Activated CD4-positive, alpha-beta T cell treated with anti-CD3 and anti-CD28 coated beads for 1 hour (primary cell): ENCODE measurements at regions not wholly inside any gene's neighbourhood (a gene's known extent, or its start where the extent isn't known, plus 50 kb on each side); places are given as distances from the start of the nearest gene placed in this dataset.
"Not testable (repeated sequence)": the region's sequence is repeated elsewhere in the genome, so short reads cannot be mapped to it uniquely, and the experiment has no call there.

ENCODE experiments used
- DNase-seq: peaks from one replicate; pipeline ENCODE4 v3.0.0-alpha.2; 2020

DNA sequence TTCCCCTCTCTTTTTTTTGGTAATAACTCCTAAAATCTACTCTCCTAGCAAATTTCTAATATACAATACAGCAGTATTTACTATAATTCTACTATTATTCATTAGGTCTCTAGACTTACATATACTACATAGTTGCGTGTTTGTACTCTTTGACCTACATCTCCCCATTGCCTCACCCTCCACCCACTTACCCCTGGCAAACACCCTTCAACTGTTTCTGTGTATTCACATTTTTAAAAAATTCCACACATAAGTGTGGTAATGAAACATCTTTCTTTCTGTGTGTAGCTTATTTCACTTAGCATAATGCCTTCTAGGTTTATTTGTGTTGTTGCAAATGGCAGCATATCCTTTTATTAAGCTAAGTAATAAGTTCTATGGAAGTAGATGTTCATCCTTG lies 336.0 kb downstream of the CCDC85A start:
- no peak for DNase-seq

GRCh38 chr2:56522605-56523089 lies 338.9 kb downstream of the CCDC85A start:
- DNase-seq: no peak

DNA sequence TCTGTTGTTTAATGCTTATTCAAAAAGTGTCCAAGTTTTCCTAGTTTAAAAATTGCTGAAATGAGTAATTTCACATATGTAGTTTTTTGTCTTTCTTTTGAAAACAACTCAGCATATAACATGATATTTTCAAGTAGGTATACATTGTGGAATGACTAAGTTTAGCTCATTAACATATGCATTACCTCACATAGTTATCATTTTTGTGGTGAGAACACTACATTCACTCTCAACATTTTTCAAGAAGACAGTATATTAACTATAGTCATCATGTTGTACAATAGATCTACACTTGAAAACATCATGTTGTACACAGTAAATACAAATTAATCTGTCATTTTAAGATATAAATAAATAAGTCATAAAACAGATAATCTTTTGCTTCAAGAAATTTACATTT lies 340.0 kb downstream of the CCDC85A start:
- no peak for DNase-seq

- no peak for DNase-seq
These were observed 348.1 kb downstream of the CCDC85A start for GRCh38 chr2:56531668-56532420.

DNA sequence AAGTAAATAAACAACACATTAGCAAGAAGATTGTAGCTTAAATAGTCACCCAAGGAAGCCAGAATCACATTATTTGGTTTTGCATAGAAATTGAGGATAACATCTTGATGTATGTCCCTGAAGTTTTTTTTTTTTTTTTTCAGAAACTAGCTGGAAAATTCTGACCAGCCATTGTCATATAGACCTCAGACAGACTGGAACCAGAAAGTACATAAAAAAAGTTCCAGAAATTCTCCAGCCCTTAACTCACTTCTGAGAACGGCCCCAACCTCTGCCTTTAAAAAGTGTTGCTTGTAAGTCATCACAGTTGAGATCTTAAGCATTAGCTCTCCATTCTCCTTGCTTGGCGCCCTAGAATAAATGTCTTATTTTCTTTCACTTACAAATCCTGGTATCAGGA lies 350.5 kb downstream of the CCDC85A start:
- DNase-seq: no peak

GRCh38 chr2:56537756-56538155 lies 354.0 kb downstream of the CCDC85A start:
- DNase-seq: no peak

DNA sequence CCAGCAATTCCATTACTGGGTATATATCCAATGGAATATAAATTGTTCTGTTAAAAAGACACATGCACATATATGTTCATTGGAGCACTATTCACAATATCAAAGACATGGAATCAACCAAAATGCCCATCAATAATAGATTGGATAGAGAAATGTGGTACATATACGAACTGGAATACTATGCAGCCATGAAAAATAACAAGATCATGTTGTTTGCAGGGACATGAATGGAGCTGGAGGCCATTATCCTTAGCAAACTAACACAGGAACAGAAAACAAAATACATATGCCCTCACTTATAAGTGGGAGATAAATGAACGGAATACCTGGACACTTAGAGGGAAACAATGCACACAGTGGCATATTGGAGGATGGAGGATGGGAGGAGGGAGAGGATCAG lies 355.8 kb downstream of the CCDC85A start:
- DNase-seq: no peak

DNA sequence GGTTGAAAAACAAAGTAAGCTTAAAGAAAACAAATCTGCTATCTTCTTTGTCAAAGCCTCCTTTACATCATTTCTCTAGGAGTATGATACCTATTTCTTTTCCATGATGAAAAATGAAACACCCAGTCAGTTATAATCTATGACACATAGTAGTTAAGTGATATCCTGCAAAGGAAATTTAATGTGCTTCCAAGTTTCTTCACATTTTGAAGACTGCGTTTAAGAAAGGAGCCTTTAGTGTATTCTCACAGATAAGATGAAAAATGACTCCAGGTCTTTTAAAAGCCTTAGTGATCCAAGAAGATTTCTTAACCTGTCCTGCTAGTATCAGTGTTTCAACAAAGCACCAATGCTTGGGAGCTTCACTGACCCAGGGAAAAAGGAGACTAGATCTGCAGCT lies 356.7 kb downstream of the CCDC85A start:
- DNase-seq: no peak

DNA sequence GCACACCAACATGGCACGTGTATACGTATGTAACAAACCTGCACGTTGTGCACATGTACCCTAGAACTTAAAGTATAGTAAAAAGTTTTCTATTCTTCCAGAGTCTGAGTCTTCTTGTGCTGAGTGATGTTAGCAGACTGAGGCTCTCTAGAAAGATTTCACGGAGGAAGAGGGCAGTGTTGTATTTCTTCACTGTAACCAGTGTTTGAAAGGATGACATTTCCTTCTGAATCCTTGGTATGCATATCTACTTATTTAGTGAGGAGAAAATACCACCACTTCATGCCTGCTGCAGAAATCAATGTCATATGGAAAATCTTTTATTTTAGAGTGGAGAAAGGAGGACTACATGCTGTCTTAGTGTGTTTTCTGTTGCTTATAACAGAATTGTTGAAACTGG lies 357.1 kb downstream of the CCDC85A start:
- DNase-seq: no peak

DNA sequence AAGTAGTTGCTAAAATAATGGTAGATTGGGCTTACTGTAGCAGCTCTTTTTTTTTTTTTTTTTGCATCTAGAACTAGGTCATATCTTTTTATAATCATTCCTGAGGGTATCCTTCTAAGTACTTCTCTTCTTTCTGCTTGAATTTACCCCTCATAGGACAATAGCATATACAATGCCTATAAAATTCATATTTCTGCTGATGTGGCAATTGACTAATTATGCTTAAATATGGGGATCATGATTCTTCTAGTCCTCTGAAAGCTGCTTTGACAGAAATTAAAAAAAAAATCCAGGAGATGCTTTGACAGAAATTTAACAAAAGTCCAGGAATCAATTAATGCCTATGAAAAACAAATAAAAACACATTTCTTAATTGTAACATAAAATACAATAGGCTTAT lies 358.4 kb downstream of the CCDC85A start:
- no peak for DNase-seq

DNA sequence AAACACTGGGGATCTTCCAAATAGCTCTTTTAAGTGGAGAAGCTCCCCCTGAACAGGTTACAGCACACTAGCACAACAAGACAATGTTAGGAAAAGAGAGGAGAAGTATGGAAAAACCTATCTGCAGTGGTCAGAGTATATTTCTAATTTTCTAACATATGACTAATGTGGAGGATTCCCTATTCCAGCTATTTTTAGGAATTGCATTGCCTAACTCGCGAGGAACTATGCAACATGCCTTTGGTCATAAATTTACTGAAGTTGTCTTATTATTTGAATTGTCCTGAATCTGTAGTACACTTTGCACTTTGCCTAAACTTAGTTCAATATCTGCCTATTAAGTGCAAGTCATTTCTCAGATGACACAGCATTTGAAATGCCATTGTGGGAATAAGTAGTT lies 381.4 kb downstream of the CCDC85A start:
- DNase-seq: no peak

GRCh38 chr2:56571074-56571473 lies 387.3 kb downstream of the CCDC85A start:
- DNase-seq: no peak

DNA sequence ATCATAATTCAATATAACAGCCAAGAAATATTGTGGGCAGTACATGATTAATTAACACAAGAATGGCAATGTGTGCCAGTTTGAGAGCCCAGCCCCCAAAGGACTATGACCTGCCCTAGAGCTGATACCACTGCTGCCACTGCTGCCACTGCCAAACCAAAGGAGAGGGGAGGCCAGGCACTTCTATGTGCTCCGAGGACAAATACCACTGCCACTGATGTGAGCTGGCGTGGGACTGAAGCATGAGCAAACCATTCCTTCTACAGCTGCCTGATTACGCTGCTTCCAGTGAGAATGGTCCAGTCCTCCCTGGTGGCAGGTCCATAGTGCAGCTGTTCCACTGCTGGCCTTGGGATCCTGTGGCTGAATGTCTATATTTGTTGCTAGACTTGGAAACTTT lies 392.2 kb downstream of the CCDC85A start:
- no peak for DNase-seq

GRCh38 chr2:56580242-56580641 lies 396.5 kb downstream of the CCDC85A start:
- DNase-seq: no peak

DNA sequence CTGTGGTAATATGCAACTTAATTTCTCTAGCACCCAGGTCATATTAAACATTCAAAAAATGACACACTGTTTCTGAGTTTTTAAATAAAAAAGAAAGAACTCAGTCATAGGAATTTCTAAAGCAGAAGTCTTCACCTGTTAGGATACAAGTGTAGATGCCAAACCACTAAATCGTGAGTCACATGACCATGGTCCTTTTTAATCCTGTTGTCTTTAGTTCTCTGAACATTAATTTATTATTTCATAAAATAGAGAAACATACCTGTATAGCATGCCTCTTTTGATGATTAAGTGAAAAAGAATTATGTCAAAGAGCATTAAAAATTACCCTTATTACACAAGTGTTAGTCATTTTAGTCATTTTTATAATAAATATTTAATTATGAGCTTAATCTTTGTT lies 398.8 kb downstream of the CCDC85A start:
- DNase-seq: no peak

DNA sequence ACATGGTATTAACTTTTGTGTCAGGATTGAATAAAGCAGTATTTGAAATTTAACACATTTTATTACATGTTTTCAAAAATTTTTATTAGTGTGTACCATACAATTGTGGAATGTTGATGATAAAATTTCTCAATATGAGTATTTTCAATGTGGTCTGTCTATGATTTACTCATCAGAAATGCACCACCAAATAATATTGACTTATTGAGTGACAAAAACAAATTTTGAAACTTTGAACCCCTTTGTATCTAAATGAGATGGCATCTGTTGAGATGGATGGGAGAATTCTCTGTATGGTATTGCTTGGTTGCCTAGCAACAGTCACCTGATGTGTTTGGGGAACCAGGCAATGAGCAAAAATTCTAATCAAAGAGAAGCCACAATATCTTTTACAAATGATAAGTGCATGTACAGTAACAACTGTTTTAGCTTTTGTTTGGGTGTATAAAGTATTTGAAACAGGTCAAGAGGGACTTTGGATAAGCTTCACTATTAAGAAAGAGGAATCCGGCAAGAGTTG lies 400.1 kb downstream of the CCDC85A start:
- no peak for DNase-seq

DNA sequence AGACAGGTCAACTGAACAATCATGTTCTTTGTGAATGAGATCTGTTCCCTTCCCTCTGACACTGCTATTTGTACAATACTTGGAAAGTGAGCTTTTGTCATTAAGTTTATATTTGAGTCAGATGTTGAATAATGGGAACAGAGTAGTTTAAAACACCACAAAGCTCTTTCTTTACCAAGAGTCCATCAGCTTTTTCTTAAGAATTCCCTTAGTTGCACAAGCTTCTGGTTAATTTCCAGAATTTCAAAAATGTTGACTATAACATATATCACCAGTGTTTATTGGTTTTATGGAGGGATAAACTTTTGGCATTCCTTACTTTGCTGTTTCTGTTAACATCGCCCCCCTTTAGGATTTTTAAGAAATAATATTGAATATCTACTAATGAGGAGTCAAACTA lies 403.7 kb downstream of the CCDC85A start:
- DNase-seq: no peak

DNA sequence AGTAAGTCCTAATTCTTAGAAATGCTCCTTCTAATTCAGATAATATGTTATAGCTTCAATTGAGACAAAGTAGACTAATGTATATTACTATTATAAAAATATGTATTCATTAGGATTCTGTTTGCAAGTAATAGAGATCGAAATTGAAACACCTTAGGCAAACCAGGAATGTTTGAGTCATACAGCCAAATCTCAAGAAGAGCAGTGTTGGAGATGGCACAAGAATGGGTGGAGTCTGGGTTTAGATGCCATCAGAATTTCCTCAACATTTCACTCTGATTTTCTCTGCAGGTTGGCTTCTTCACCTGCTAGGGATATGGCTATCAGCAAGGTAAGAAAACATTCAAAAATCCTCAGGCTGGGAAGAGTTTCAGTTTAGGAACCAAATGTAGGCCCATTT lies 405.4 kb downstream of the CCDC85A start:
- DNase-seq: no peak

GRCh38 chr2:56589835-56590234 lies 406.0 kb downstream of the CCDC85A start:
- DNase-seq: no peak

DNA sequence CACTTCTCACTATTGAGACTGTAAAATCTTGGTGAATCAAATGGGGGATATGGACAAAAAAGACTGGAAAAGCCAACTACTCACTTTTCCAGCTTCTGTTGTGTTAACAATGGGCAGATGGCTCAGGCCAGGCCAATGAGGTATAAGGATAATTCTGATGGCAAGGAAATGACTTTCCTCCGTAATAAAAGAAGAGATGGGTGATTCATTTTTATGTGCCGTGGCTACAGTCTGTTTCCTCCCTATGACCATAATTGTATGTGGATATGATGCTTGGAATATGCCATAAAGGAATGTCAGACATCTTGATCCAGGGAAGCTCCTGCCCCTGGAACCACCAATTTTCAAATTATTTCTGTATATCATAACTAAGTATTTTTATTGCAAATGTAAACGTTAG lies 406.8 kb downstream of the CCDC85A start:
- DNase-seq: no peak

GRCh38 chr2:56606086-56606485 lies 422.3 kb downstream of the CCDC85A start:
- DNase-seq: not testable (repeated sequence)

DNA sequence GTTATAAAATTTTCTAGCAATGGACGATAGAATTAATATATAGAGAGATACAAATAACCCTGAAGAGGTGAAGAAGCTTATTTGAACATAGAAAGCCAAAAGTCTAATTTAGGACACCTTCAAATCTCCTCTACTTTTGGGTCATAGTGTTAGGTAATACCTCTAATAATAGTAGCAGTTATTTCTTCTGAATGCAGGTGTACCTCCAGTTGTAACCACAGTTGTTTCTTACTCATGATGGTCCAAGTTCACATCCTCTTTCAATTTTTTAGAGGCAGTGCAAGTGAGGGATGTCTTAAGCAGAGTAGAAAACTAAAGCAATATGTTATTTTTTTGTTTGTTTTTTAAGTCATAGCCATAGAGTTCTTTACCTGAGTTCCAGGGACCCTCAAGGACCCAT lies 429.5 kb downstream of the CCDC85A start:
- no peak for DNase-seq

- no peak for DNase-seq
These were observed 430.1 kb downstream of the CCDC85A start for GRCh38 chr2:56613920-56614319.

DNA sequence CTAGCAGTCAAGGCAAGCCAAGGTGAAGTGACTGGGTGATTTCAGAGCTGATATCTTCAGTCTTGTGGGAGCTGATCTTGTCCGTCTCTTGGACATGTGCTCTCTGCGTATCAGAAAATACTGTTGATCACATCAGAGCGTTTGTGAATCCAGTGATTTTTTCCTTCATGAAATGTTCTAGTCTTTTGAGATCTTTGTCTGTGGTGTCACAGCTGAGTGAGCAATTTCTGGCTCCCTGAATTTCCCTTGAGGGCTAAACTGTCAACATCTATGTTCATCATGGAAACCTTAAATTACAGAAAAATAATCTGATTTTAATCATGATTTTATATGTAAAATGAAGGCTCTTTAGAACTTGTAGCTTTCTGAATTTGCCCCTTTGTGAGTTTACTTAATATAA lies 432.0 kb downstream of the CCDC85A start:
- no peak for DNase-seq

GRCh38 chr2:56624181-56624580 lies 440.4 kb downstream of the CCDC85A start:
- DNase-seq: no peak
